T-helper 1 cell treated with Interleukin-12 subunit alpha and Interleukin-12 subunit beta and Interleukin-4 antibody, amounts not matched to agents 30 μg/mL and 1 μg/mL, for 36 hours (primary cell): ENCODE measurements at regions not wholly inside any gene's neighbourhood (a gene's known extent, or its start where the extent isn't known, plus 50 kb on each side); places are given as distances from the start of the nearest gene placed in this dataset.

Experiments used
- H3K27ac Mint-ChIP-seq: one replicate; pipeline ENCODE4 v1.8.0; 2021; ENCODE audit warnings: mild to moderate bottlenecking, mixed read lengths
- H3K27me3 Mint-ChIP-seq: one replicate; pipeline ENCODE4 v1.8.0; 2021; ENCODE audit warnings: low read depth, mixed read lengths
- H3K36me3 Mint-ChIP-seq: one replicate; pipeline ENCODE4 v1.8.0; 2021; ENCODE audit warnings: low read depth, mixed read lengths
- H3K4me1 Mint-ChIP-seq: one replicate; pipeline ENCODE4 v1.8.0; 2021; ENCODE audit warnings: low read depth, mixed read lengths
- H3K4me3 Mint-ChIP-seq: one replicate; pipeline ENCODE4 v1.8.0; 2021; ENCODE audit warnings: mild to moderate bottlenecking, moderate library complexity, mixed read lengths
- H3K9me3 Mint-ChIP-seq: one replicate; pipeline ENCODE4 v1.8.0; 2021; ENCODE audit warnings: mixed read lengths

GRCh38 chr4:41873380-41874295 lies 61.6 kb upstream of the TMEM33 start:
- Mint-ChIP-seq H3K27me3 (peaks cover 96% of the 10 kb centered on the region), H3K4me1 (no peaks in the 10 kb centered on the region)

GRCh38 chr4:41870035-41870434 lies 65.2 kb upstream of the TMEM33 start:
- H3K9me3 Mint-ChIP-seq, result no peaks in the 10 kb centered on the region
- H3K27me3 Mint-ChIP-seq, result peaks cover 91% of the 10 kb centered on the region
- H3K27ac Mint-ChIP-seq, result no peak overlapping the region
- no peak overlapping the region for H3K4me3 Mint-ChIP-seq
- H3K36me3 Mint-ChIP-seq, result peaks cover 2% of the 10 kb centered on the region
- no peaks in the 10 kb centered on the region for H3K4me1 Mint-ChIP-seq

More at GRCh38 chr4:41873380-41874295, 61.6 kb upstream of the TMEM33 start:
- H3K4me3 Mint-ChIP-seq, result no peak overlapping the region
- H3K27ac Mint-ChIP-seq, result no peak overlapping the region
- H3K36me3 Mint-ChIP-seq, result peaks cover 2% of the 10 kb centered on the region
- H3K9me3 Mint-ChIP-seq, result no peaks in the 10 kb centered on the region

GRCh38 chr4:41866799-41867677 lies 68.2 kb upstream of the TMEM33 start:
- Mint-ChIP-seq H3K27me3 (peaks cover 90% of the 10 kb centered on the region), H3K4me1 (no peaks in the 10 kb centered on the region), H3K27ac (no peak overlapping the region), H3K9me3 (no peaks in the 10 kb centered on the region), H3K4me3 (no peak overlapping the region), H3K36me3 (no peaks in the 10 kb centered on the region)

- Mint-ChIP-seq H3K4me3 (no peak overlapping the region), H3K4me1 (no peaks in the 10 kb centered on the region), H3K36me3 (no peaks in the 10 kb centered on the region), H3K9me3 (no peaks in the 10 kb centered on the region), H3K27me3 (peaks cover 87% of the 10 kb centered on the region), H3K27ac (no peak overlapping the region)
These were observed 69.0 kb upstream of the TMEM33 start for GRCh38 chr4:41865981-41866798.

GRCh38 chr4:41865306-41865980 lies 69.8 kb upstream of the TMEM33 start:
- no peaks in the 10 kb centered on the region for H3K4me1 Mint-ChIP-seq

GRCh38 chr4:41859087-41859486 lies 76.1 kb upstream of the TMEM33 start:
- peaks cover 54% of the 10 kb centered on the region for H3K27me3 Mint-ChIP-seq
- no peak overlapping the region for H3K4me3 Mint-ChIP-seq
- no peaks in the 10 kb centered on the region for H3K9me3 Mint-ChIP-seq
- H3K36me3 Mint-ChIP-seq, result no peaks in the 10 kb centered on the region
- H3K4me1 Mint-ChIP-seq, result no peaks in the 10 kb centered on the region
- H3K27ac Mint-ChIP-seq, result no peak overlapping the region

More at GRCh38 chr4:41865306-41865980, 69.8 kb upstream of the TMEM33 start:
- no peaks in the 10 kb centered on the region for H3K9me3 Mint-ChIP-seq
- no peak overlapping the region for H3K4me3 Mint-ChIP-seq
- H3K27ac Mint-ChIP-seq, result no peak overlapping the region
- peaks cover 83% of the 10 kb centered on the region for H3K27me3 Mint-ChIP-seq
- H3K36me3 Mint-ChIP-seq, result no peaks in the 10 kb centered on the region

GRCh38 chr4:41857226-41857641 lies 78.0 kb upstream of the TMEM33 start:
- Mint-ChIP-seq H3K27ac (no peak overlapping the region), H3K27me3 (peaks cover 41% of the 10 kb centered on the region), H3K4me3 (no peak overlapping the region), H3K36me3 (no peaks in the 10 kb centered on the region), H3K4me1 (no peaks in the 10 kb centered on the region), H3K9me3 (no peaks in the 10 kb centered on the region)

GRCh38 chr4:41856797-41857196 lies 78.4 kb upstream of the TMEM33 start:
- Mint-ChIP-seq H3K36me3 (no peaks in the 10 kb centered on the region), H3K4me1 (no peaks in the 10 kb centered on the region), H3K9me3 (no peaks in the 10 kb centered on the region), H3K27me3 (peaks cover 39% of the 10 kb centered on the region), H3K4me3 (no peak overlapping the region), H3K27ac (no peak overlapping the region)

GRCh38 chr4:41853973-41854372 lies 81.3 kb upstream of the TMEM33 start:
- peaks cover 17% of the 10 kb centered on the region for H3K27me3 Mint-ChIP-seq
- no peaks in the 10 kb centered on the region for H3K9me3 Mint-ChIP-seq
- no peak overlapping the region for H3K4me3 Mint-ChIP-seq
- no peaks in the 10 kb centered on the region for H3K4me1 Mint-ChIP-seq
- H3K27ac Mint-ChIP-seq, result no peak overlapping the region
- H3K36me3 Mint-ChIP-seq, result no peaks in the 10 kb centered on the region

GRCh38 chr4:41852229-41852628 lies 83.0 kb upstream of the TMEM33 start:
- H3K9me3 Mint-ChIP-seq, result no peaks in the 10 kb centered on the region
- H3K4me3 Mint-ChIP-seq, result no peak overlapping the region
- no peaks in the 10 kb centered on the region for H3K4me1 Mint-ChIP-seq
- no peak overlapping the region for H3K27ac Mint-ChIP-seq
- H3K36me3 Mint-ChIP-seq, result no peaks in the 10 kb centered on the region
- peaks cover 3% of the 10 kb centered on the region for H3K27me3 Mint-ChIP-seq

- H3K9me3 Mint-ChIP-seq, result no peaks in the 10 kb centered on the region
- H3K27me3 Mint-ChIP-seq, result peaks cover 3% of the 10 kb centered on the region
- no peak overlapping the region for H3K27ac Mint-ChIP-seq
- H3K4me3 Mint-ChIP-seq, result no peak overlapping the region
- no peaks in the 10 kb centered on the region for H3K4me1 Mint-ChIP-seq
- H3K36me3 Mint-ChIP-seq, result no peaks in the 10 kb centered on the region
These were observed 83.6 kb upstream of the TMEM33 start for GRCh38 chr4:41851621-41852020.

- Mint-ChIP-seq H3K4me1 (peaks cover 2% of the 10 kb centered on the region), H3K36me3 (no peaks in the 10 kb centered on the region), H3K4me3 (no peak overlapping the region), H3K27me3 (no peaks in the 10 kb centered on the region), H3K9me3 (peaks cover 5% of the 10 kb centered on the region), H3K27ac (no peak overlapping the region)
These were observed 90.9 kb upstream of the TMEM33 start for GRCh38 chr4:41844327-41844726.

- H3K27me3 Mint-ChIP-seq, result no peaks in the 10 kb centered on the region
These were observed 91.7 kb upstream of the PHOX2B start for GRCh38 chr4:41839916-41840854.

More at GRCh38 chr4:41839916-41840854, 91.7 kb upstream of the PHOX2B start:
- Mint-ChIP-seq H3K36me3 (no peaks in the 10 kb centered on the region), H3K9me3 (peaks cover 5% of the 10 kb centered on the region), H3K27ac (no peak overlapping the region), H3K4me3 (no peak overlapping the region), H3K4me1 (peaks cover 2% of the 10 kb centered on the region)
